Ammon's horn (tissue), 1 donor: ENCODE measurements at regions not wholly inside any gene's neighbourhood (a gene's known extent, or its start where the extent isn't known, plus 50 kb on each side); places are given as distances from the start of the nearest gene placed in this dataset.

Experiments
- DNase-seq: peaks from one replicate; pipeline ENCODE4 v3.0.0-alpha.2; 2016; ENCODE audit warnings: low spot score

DNA sequence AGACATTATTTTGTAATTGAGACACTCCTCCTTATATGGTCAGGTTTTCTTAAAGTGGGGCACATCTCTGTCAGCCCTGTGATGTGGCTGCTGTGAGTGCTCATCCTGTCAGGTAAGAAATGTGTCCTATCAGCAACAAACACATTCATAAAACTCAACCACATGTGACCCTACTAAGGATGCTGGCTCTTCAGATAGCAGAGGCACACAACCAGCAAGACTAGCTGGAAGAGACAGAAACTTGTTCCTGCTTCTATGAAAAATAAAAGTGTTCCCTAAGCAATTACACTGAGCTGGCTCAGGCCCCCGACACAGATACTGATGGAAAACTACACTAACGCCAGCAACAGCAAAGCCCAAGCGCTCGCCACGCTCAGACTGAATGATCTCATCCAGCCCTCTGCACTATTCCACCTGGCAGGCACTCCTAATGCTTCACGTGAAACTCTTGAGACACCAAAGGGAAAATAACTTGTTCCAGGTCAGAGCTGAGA lies 49.8 kb upstream of the CYP2D6 start:
- no peak for DNase-seq
